Mucosa of stomach (tissue), 1 donor: ENCODE measurements at regions not wholly inside any gene's neighbourhood (a gene's known extent, or its start where the extent isn't known, plus 50 kb on each side); places are given as distances from the start of the nearest gene placed in this dataset.
"Not testable (repeated sequence)": the region's sequence is repeated elsewhere in the genome, so short reads cannot be mapped to it uniquely, and the experiment has no call there.

ENCODE experiments used
- H3K27me3 ChIP-seq: one replicate; pipeline ENCODE4 v1.7.0; 2013; ENCODE audit warnings: mild to moderate bottlenecking, low read length; ENCODE audit not compliant: control insufficient read depth, insufficient read depth
- H3K36me3 ChIP-seq: one replicate; pipeline ENCODE4 v1.7.0; 2013; ENCODE audit warnings: low read length; ENCODE audit not compliant: control insufficient read depth, insufficient read depth
- H3K4me1 ChIP-seq: one replicate; pipeline ENCODE4 v1.7.0; 2013; ENCODE audit warnings: mild to moderate bottlenecking, low read length; ENCODE audit not compliant: control insufficient read depth, insufficient read depth
- H3K4me3 ChIP-seq: one replicate; pipeline ENCODE4 v1.7.0; 2013; ENCODE audit warnings: low read length
- H3K9ac ChIP-seq: one replicate; pipeline ENCODE4 v1.7.0; 2013; ENCODE audit warnings: mild to moderate bottlenecking, low read length, moderate library complexity
- H3K9me3 ChIP-seq: one replicate; pipeline ENCODE4 v1.7.0; 2013; ENCODE audit warnings: mild to moderate bottlenecking, low read length, moderate library complexity; ENCODE audit not compliant: control insufficient read depth
- donor health status: Pancreatic carcinoma.

GRCh38 chr1:173257805-173258204 lies 50.7 kb upstream of the TNFSF4 start:
- H3K27me3 ChIP-seq: no peaks in the 10 kb centered on the region
- no peak overlapping the region for H3K4me3 ChIP-seq
- no peaks in the 10 kb centered on the region for H3K4me1 ChIP-seq
- no peaks in the 10 kb centered on the region for H3K36me3 ChIP-seq
- no peaks in the 10 kb centered on the region for H3K9me3 ChIP-seq
- H3K9ac ChIP-seq: no peak overlapping the region

GRCh38 chr1:173258479-173259264 lies 51.5 kb upstream of the TNFSF4 start:
- no peaks in the 10 kb centered on the region for H3K4me1 ChIP-seq
- H3K9ac ChIP-seq: no peak overlapping the region
- H3K4me3 ChIP-seq: no peak overlapping the region
- H3K27me3 ChIP-seq: no peaks in the 10 kb centered on the region
- no peaks in the 10 kb centered on the region for H3K9me3 ChIP-seq
- H3K36me3 ChIP-seq: no peaks in the 10 kb centered on the region

- H3K27me3 ChIP-seq, H3K4me3 ChIP-seq, H3K4me1 ChIP-seq, H3K9me3 ChIP-seq, H3K9ac ChIP-seq, H3K36me3 ChIP-seq: not testable (repeated sequence)
These were observed 53.2 kb upstream of the TNFSF4 start for GRCh38 chr1:173260329-173260728.

- Histone ChIP-seq H3K27me3 (no peaks in the 10 kb centered on the region), H3K36me3 (no peaks in the 10 kb centered on the region), H3K4me1 (no peaks in the 10 kb centered on the region), H3K9ac (no peak overlapping the region), H3K9me3 (no peaks in the 10 kb centered on the region), H3K4me3 (no peak overlapping the region)
These were observed 59.7 kb upstream of the TNFSF4 start for GRCh38 chr1:173266841-173267240.

GRCh38 chr1:173267453-173267945 lies 60.4 kb upstream of the TNFSF4 start:
- no peaks in the 10 kb centered on the region for H3K27me3 ChIP-seq
- no peak overlapping the region for H3K9ac ChIP-seq
- H3K4me1 ChIP-seq: no peaks in the 10 kb centered on the region
- H3K9me3 ChIP-seq: no peaks in the 10 kb centered on the region
- H3K4me3 ChIP-seq: no peak overlapping the region
- no peaks in the 10 kb centered on the region for H3K36me3 ChIP-seq

- no peaks in the 10 kb centered on the region for H3K27me3 ChIP-seq
- no peaks in the 10 kb centered on the region for H3K36me3 ChIP-seq
- H3K9me3 ChIP-seq: no peaks in the 10 kb centered on the region
- H3K9ac ChIP-seq: no peak overlapping the region
- H3K4me1 ChIP-seq: no peaks in the 10 kb centered on the region
- no peak overlapping the region for H3K4me3 ChIP-seq
These were observed 61.1 kb upstream of the TNFSF4 start for GRCh38 chr1:173268261-173268660.

GRCh38 chr1:173268786-173269277 lies 61.7 kb upstream of the TNFSF4 start:
- Histone ChIP-seq H3K36me3 (no peaks in the 10 kb centered on the region), H3K4me1 (no peaks in the 10 kb centered on the region), H3K9ac (no peak overlapping the region), H3K9me3 (no peaks in the 10 kb centered on the region), H3K27me3 (no peaks in the 10 kb centered on the region), H3K4me3 (no peak overlapping the region)

GRCh38 chr1:173269490-173270230 lies 62.5 kb upstream of the TNFSF4 start:
- H3K27me3 ChIP-seq: no peaks in the 10 kb centered on the region
- H3K9ac ChIP-seq: no peak overlapping the region
- no peaks in the 10 kb centered on the region for H3K36me3 ChIP-seq
- no peaks in the 10 kb centered on the region for H3K4me1 ChIP-seq
- H3K9me3 ChIP-seq: no peaks in the 10 kb centered on the region
- no peak overlapping the region for H3K4me3 ChIP-seq

GRCh38 chr1:173270243-173270642 lies 63.1 kb upstream of the TNFSF4 start:
- Histone ChIP-seq H3K9ac (no peak overlapping the region), H3K4me1 (no peaks in the 10 kb centered on the region), H3K36me3 (no peaks in the 10 kb centered on the region), H3K4me3 (no peak overlapping the region), H3K27me3 (no peaks in the 10 kb centered on the region), H3K9me3 (no peaks in the 10 kb centered on the region)

GRCh38 chr1:173271021-173271420 lies 63.9 kb upstream of the TNFSF4 start:
- not testable (repeated sequence) for H3K9me3 ChIP-seq, H3K27me3 ChIP-seq, H3K9ac ChIP-seq, H3K36me3 ChIP-seq, H3K4me1 ChIP-seq, H3K4me3 ChIP-seq

- H3K4me1 ChIP-seq: no peaks in the 10 kb centered on the region
- no peak overlapping the region for H3K9ac ChIP-seq
- H3K27me3 ChIP-seq: no peaks in the 10 kb centered on the region
- no peak overlapping the region for H3K4me3 ChIP-seq
- H3K9me3 ChIP-seq: no peaks in the 10 kb centered on the region
- H3K36me3 ChIP-seq: no peaks in the 10 kb centered on the region
These were observed 68.4 kb upstream of the TNFSF4 start for GRCh38 chr1:173275496-173275895.
